Naive B cell (primary cell): ENCODE measurements at regions not wholly inside any gene's neighbourhood (a gene's known extent, or its start where the extent isn't known, plus 50 kb on each side); places are given as distances from the start of the nearest gene placed in this dataset.
A peak's percentile ranks its signal among the peaks of the same experiment; 100 is the strongest.

Experiments used
- ATAC-seq, 2 donors: fragments of 150-1000 bp; cut with Tn5 transposase; 2 replicates each; pipeline ENCODE4 v1.10.0; 2021; ENCODE audit warnings: low read depth in 2 of 2, mild to moderate bottlenecking in 2 of 2, moderate library complexity in 2 of 2
- DNase-seq: peaks from one replicate; pipeline ENCODE4 v3.0.0; 2022
- H3K27ac Mint-ChIP-seq, 6 donors: one replicate each; pipeline ENCODE4 v1.8.0; 2020 to 2022; ENCODE audit warnings: mild to moderate bottlenecking in 6 of 6, mixed read lengths in 6 of 6, moderate library complexity in 5 of 6, inconsistent platforms in 2 of 6
- H3K27me3 Mint-ChIP-seq, 3 donors: one replicate each; pipeline ENCODE4 v1.8.0; 2021 to 2022; ENCODE audit warnings: mixed read lengths in 3 of 3, mild to moderate bottlenecking in 1 of 3
- H3K36me3 Mint-ChIP-seq, 2 donors: one replicate each; pipeline ENCODE4 v1.8.0; 2020 to 2022; ENCODE audit warnings: mixed read lengths in 2 of 2, inconsistent platforms in 1 of 2, mild to moderate bottlenecking in 1 of 2
- H3K4me1 Mint-ChIP-seq, 3 donors: one replicate each; pipeline ENCODE4 v1.8.0; 2020 to 2022; ENCODE audit warnings: mixed read lengths in 3 of 3, inconsistent platforms in 1 of 3, mild to moderate bottlenecking in 1 of 3, moderate library complexity in 1 of 3
- H3K4me3 Mint-ChIP-seq, 8 donors: one replicate each; pipeline ENCODE4 v1.8.0; 2020 to 2022; ENCODE audit warnings: mild to moderate bottlenecking in 8 of 8, mixed read lengths in 8 of 8, moderate library complexity in 8 of 8, inconsistent platforms in 2 of 8
- H3K9me3 Mint-ChIP-seq, 7 donors: one replicate each; pipeline ENCODE4 v1.8.0; 2020 to 2022; ENCODE audit warnings: mixed read lengths in 7 of 7, mild to moderate bottlenecking in 5 of 7, inconsistent platforms in 2 of 7, moderate library complexity in 1 of 7

DNA sequence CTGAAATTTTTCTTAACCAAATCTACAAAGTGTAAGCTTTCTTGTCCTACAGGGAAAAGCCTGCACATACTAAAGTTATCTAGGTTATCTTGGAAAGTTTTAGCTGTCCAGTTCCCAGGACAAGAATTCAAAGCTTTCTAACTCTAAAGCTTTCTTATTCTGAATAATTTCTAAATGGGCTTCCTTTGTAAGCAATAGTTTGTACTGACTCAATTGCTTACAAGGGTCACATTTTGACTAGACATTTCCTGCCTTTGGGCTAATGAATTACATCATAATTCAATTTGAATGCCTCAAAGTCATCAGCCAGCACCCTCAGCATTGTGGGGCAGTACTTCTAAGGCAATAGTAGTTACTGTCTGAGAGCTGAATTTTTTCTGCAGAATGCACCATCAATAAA lies 223.0 kb downstream of the LTN1 start:
- ATAC-seq, result no peak
- H3K27ac Mint-ChIP-seq, result no peak overlapping the region
- H3K36me3 Mint-ChIP-seq, result peaks cover 0 to 11% of the 10 kb centered on the region in 2 donors

DNA sequence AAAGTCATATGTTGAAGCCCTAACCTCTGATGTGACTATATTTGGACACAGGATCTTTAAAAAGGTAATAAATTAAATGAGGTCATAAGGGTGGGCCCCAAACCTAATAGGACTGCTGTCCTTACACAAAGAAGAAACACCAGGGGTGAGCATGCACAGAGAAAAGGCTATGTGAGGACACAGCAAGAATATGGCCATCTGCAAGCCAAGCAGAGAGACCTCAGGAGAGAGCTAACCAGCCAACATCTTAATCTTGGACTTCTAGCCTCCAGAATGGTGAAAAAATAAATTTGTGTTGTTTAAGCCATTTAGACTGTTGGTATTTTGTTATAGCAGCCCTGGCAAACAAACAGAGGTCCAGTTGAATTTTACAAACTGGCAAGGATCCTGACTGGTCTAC lies 223.9 kb downstream of the LTN1 start:
- no peak overlapping the region for H3K27ac Mint-ChIP-seq
- H3K27me3 Mint-ChIP-seq, result peaks cover 0 to 3% (median 0%) of the 10 kb centered on the region in 3 donors
- H3K36me3 Mint-ChIP-seq, result peaks cover 0 to 11% of the 10 kb centered on the region in 2 donors
- DNase-seq, result no peak
- H3K4me3 Mint-ChIP-seq, result no peak overlapping the region
- H3K9me3 Mint-ChIP-seq, result peaks cover 4 to 18% (median 10%) of the 10 kb centered on the region in 7 donors
- no peak for ATAC-seq
- peaks cover 0 to under 1% (median 0%) of the 10 kb centered on the region in 3 donors for H3K4me1 Mint-ChIP-seq

More for the DNA sequence above, 223.0 kb downstream of the LTN1 start:
- H3K4me1 Mint-ChIP-seq, result no peaks in the 10 kb centered on the region
- peaks cover 4 to 18% (median 10%) of the 10 kb centered on the region in 7 donors for H3K9me3 Mint-ChIP-seq
- DNase-seq, result no peak
- H3K4me3 Mint-ChIP-seq, result no peak overlapping the region
- H3K27me3 Mint-ChIP-seq, result peaks cover 0 to 3% (median 0%) of the 10 kb centered on the region in 3 donors

DNA sequence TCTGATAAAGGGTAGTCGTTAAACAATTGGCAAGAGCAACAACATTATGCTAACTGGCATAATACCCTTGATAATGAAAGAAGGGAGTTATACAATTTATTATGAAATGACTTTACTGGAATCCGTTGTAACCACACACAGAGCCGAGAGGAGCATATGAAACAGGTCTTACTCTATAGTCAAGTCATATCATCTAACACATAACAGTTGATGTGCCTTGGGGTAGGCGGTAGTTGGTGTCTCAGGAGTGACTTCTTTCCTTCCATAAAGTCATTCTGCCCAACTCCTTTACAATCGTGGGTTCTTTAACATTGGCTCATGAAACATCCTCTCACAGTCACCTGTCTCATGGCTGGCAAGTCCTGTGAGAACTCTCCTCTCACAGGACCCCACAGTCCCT lies 225.2 kb downstream of the LTN1 start:
- no peak overlapping the region for H3K4me3 Mint-ChIP-seq
- H3K4me1 Mint-ChIP-seq, result peaks cover 0 to 9% (median 0%) of the 10 kb centered on the region in 3 donors
- H3K27ac Mint-ChIP-seq, result no peak overlapping the region
- ATAC-seq (no peak), DNase-seq (no peak)
- H3K27me3 Mint-ChIP-seq, result peaks cover 0 to 3% (median 0%) of the 10 kb centered on the region in 3 donors
- H3K9me3 Mint-ChIP-seq, result peaks cover 4 to 18% (median 10%) of the 10 kb centered on the region in 7 donors
- H3K36me3 Mint-ChIP-seq, result peaks cover 0 to 17% of the 10 kb centered on the region in 2 donors

DNA sequence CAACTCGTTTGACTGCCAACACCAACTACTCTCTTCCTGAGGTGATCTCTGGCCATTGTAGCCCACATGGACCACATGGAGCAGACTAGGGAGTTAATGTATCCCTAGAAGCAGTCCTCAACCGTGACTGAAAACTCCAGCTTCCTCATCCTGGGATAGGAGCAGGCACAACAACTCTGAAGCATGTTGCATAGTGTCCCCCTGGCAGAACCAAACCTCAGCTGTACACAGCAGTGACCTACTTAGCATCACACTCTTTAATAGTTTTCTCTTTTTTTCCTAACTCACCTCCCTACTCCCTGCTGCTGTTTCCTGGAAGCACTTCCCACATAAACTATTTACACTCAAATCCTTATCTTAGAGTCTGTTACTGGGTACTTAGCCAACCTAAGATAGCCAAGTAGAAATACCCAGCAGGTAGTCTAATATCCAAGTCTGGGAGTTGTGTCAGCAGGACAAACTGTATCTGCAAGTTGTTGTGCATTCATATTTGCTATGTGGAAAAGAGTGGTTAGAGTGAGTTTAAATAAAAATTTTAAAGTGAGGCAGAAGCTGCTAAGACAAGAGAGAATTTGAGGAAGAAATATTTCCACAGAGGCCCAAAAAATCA lies 228.8 kb downstream of the LTN1 start:
- Mint-ChIP-seq H3K27ac (peak overlapping the region in 1 of 6 donors; percentile 16), H3K9me3 (peaks cover 4 to 28% (median 19%) of the 10 kb centered on the region in 7 donors), H3K4me1 (peaks cover 0 to 9% (median 0%) of the 10 kb centered on the region in 3 donors), H3K4me3 (no peak overlapping the region), H3K36me3 (peaks cover 0 to 17% of the 10 kb centered on the region in 2 donors), H3K27me3 (no peaks in the 10 kb centered on the region)
- DNase-seq (no peak), ATAC-seq (no peak)

DNA sequence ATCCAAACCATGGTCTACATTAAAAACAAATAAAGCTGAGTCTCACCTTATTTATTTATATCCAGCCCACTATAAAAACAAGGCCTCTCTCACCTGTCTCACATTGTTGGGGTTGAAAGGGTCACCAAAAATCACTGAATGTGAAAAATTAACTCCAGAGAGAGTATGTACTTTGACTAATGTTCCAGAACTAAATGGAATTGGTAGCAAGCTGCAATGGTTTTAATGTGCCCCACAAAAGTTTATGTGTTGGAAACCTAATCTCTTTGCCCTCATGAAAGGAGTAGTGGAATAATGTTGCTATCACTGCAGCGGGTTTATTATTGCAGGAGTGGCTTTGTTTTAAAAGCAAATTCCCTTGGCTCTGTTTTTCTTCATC lies 230.3 kb downstream of the LTN1 start:
- Mint-ChIP-seq H3K4me3 (no peak overlapping the region), H3K27ac (no peak overlapping the region), H3K36me3 (peaks cover 0 to 17% of the 10 kb centered on the region in 2 donors), H3K4me1 (peaks cover 0 to 9% (median 0%) of the 10 kb centered on the region in 3 donors), H3K9me3 (peaks cover 4 to 28% (median 19%) of the 10 kb centered on the region in 7 donors), H3K27me3 (no peaks in the 10 kb centered on the region)
- DNase-seq (no peak), ATAC-seq (no peak)

DNA sequence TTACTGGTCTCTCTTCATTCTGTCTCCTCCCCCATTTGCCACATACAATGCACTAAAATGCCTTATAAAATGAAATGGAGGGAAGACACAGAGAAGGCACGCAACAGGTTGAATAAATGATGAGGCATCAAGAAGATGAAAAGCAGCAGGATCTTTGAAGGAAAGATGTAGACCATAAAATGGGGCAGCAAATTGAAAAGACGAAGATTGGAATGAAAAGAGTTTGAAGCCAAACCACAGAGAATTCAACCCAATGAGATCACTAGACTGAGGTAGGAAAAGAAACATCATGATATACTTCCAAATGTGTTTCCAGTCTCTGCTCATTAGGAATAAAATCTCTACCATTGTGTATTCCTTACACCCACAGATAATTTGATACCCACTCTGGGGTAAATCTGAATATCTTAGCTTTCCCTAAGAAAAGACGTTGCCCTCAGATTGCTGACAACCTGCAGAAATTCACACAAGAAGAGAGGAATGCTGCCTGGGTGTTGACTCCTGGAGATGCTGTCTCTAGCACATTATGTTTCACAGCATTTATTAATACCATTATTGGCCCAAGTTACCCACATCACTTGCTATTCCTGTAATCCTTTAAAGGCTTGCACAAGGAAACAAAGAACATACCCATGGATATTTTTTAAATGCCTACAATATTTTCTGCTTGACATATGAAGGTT lies 230.9 kb downstream of the LTN1 start:
- H3K36me3 Mint-ChIP-seq, result peaks cover 0 to 12% of the 10 kb centered on the region in 2 donors
- H3K27ac Mint-ChIP-seq, result no peak overlapping the region
- ATAC-seq (no peak), DNase-seq (no peak)
- peaks cover 0 to 9% (median 0%) of the 10 kb centered on the region in 3 donors for H3K4me1 Mint-ChIP-seq
- peaks cover under 1 to 22% (median 14%) of the 10 kb centered on the region in 7 donors for H3K9me3 Mint-ChIP-seq
- H3K27me3 Mint-ChIP-seq, result no peaks in the 10 kb centered on the region
- H3K4me3 Mint-ChIP-seq, result no peak overlapping the region

DNA sequence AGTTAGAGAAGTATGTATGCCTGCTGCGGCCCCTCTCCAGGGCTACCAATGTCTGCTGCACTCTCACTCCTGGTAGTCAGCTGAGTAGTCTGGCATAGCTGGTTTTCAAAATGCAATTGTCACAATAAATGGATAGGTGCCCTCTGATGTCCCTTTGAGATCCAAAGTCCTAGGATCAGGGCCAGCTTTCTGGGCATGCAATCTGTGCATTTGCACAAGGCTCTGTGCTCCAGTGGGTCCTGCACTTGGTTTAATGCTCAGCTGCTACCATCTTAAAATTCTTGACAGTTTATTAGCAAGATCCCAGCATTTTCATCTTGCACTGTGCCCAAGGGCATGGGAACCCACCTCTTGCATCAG lies 233.8 kb downstream of the LTN1 start:
- peaks cover 0 to 9% (median 0%) of the 10 kb centered on the region in 3 donors for H3K4me1 Mint-ChIP-seq
- H3K27me3 Mint-ChIP-seq, result no peaks in the 10 kb centered on the region
- no peak overlapping the region for H3K27ac Mint-ChIP-seq
- no peak for DNase-seq
- H3K4me3 Mint-ChIP-seq, result no peak overlapping the region
- peaks cover 0 to 5% of the 10 kb centered on the region in 2 donors for H3K36me3 Mint-ChIP-seq
- peaks cover 0 to 10% (median 6%) of the 10 kb centered on the region in 7 donors for H3K9me3 Mint-ChIP-seq
- no peak for ATAC-seq

DNA sequence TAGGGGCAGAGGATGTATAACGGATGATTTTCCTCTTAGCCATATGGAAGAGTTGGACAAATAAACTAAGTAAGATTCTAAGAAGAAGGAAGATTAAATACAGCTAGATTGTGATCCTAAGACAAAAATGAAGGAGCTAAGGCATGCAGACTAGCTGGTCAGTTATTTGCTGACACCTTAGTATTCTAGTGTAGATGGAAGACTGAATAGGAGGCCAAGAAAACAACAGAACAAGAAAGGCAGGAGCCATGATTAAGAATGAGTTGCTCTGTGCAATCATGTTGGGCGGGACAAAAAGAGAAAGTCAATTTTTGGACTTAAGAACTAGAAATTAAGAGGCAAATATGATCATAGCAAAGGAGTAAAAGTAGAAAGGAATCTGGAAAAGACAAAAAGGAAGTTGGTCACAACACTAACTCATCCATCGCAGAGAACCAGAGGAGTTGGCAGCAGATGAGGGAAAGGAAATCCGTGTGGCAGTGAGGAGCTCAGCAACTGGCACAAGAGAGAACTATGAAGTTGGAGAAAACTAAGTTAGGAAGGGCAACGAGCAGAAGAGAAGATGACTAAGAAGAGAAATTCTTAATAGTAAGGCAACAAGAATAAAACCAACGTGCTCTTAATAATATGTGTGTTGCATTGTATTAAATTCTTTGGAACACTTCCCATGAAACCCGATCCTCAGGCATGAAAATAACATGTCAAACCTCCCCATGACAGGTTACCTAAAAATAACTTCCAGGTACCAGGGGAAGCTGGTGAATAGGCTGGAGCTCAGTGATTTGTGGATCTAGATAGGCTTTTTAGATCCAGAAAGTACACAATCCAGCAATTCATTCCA lies 234.4 kb downstream of the LTN1 start:
- Mint-ChIP-seq H3K4me1 (peaks cover 0 to 4% (median 0%) of the 10 kb centered on the region in 3 donors), H3K36me3 (peaks cover 0 to 3% of the 10 kb centered on the region in 2 donors), H3K9me3 (peaks cover 0 to 10% (median 6%) of the 10 kb centered on the region in 7 donors), H3K4me3 (no peak overlapping the region), H3K27ac (no peak overlapping the region), H3K27me3 (no peaks in the 10 kb centered on the region)
- no peak for DNase-seq
- ATAC-seq, result no peak

DNA sequence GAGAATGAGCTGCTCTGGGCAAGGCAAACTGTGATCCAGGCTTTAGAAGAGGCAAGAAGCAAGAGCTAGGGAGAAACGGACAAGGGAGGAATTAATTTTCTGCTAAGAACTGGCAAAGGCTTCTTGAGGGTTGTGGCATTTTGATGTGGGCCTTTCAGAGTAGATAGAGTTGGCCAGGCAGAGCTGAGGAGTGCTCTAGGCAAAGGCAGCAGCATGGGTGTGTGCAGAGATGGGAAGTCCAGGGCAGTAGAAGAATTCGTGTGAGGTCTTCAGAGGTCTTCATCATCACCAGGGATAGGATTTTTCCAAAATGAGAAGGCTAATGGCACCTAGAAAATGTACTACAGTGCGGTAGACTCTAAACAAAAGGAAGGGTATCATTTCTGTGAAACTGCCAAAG lies 237.8 kb downstream of the LTN1 start:
- H3K4me1 Mint-ChIP-seq, result no peaks in the 10 kb centered on the region
- no peaks in the 10 kb centered on the region for H3K27me3 Mint-ChIP-seq
- no peak for DNase-seq
- H3K27ac Mint-ChIP-seq, result peak overlapping the region in 1 of 6 donors; percentile 18
- no peak for ATAC-seq
- no peaks in the 10 kb centered on the region for H3K36me3 Mint-ChIP-seq
- peaks cover 0 to 6% (median 3%) of the 10 kb centered on the region in 7 donors for H3K9me3 Mint-ChIP-seq
- no peak overlapping the region for H3K4me3 Mint-ChIP-seq

DNA sequence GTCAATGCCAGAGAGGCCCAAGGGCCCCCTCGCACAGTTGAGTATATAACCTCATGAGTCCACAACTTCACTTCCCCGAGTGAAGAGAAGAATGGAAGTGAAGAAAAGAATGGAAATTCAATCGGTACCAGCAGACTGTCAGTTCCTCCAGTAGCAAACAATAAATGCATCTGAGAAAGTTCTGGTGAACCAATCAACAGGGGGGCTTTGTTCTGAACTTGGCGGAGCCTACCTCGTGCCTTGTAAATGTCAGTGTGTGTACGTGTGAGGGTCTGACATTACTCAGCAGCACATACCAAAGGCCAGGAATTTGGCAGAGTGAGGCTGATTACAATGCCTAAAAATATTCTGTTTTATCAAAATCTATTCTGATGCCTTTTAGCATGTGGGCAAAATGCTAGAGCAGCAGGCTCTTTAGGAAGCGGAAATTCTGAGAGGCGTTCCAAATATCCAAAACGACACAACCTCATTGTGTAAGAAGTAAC lies 238.5 kb downstream of the LTN1 start:
- DNase-seq, result no peak
- no peak for ATAC-seq
- Mint-ChIP-seq H3K27ac (no peak overlapping the region), H3K27me3 (no peaks in the 10 kb centered on the region), H3K4me1 (no peaks in the 10 kb centered on the region), H3K4me3 (no peak overlapping the region), H3K36me3 (no peaks in the 10 kb centered on the region), H3K9me3 (no peaks in the 10 kb centered on the region)

DNA sequence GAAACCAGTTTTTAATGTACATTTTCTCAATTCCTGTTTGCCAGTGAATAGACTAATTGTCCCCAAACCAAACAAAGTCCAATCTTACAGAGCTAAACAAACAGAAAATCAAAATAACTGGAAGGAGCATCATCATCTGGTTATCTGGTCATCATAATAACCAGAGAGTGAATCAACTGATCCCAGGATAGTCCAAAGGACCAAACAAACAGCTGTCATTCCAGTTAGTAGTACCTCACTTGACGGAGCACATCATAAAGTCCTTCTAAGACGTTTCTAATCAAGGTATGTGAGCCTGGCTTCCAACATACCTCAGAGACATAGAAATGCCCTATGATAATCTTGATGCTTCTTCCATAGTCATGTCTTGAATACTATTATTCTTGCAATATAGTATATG lies 240.5 kb downstream of the LTN1 start:
- ATAC-seq, result no peak
- H3K27me3 Mint-ChIP-seq, result no peaks in the 10 kb centered on the region
- no peak overlapping the region for H3K4me3 Mint-ChIP-seq
- H3K27ac Mint-ChIP-seq, result no peak overlapping the region
- H3K4me1 Mint-ChIP-seq, result no peaks in the 10 kb centered on the region
- no peaks in the 10 kb centered on the region for H3K9me3 Mint-ChIP-seq
- no peaks in the 10 kb centered on the region for H3K36me3 Mint-ChIP-seq
- DNase-seq, result no peak

DNA sequence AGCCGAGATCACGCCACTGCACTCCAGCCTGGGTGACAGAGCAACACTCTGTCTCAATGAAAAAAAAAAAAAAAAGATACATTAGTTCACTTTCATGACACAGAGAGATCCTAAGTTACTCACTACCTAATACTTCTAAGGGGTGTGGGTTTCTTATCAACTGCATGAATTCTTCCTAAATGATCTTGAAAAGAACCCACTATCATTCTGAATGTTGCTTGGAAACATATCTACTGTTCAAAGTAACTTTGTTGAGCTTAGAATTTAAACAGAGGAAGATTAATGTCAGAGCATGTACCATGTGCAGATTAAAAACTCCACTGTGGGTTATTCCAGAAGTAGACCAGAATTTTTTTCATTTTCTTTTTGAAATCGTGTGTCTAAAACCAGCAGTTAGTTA lies 241.5 kb downstream of the LTN1 start:
- no peak overlapping the region for H3K27ac Mint-ChIP-seq
- no peaks in the 10 kb centered on the region for H3K9me3 Mint-ChIP-seq
- H3K4me1 Mint-ChIP-seq, result no peaks in the 10 kb centered on the region
- no peaks in the 10 kb centered on the region for H3K27me3 Mint-ChIP-seq
- no peaks in the 10 kb centered on the region for H3K36me3 Mint-ChIP-seq
- no peak for DNase-seq
- H3K4me3 Mint-ChIP-seq, result no peak overlapping the region
- no peak for ATAC-seq

DNA sequence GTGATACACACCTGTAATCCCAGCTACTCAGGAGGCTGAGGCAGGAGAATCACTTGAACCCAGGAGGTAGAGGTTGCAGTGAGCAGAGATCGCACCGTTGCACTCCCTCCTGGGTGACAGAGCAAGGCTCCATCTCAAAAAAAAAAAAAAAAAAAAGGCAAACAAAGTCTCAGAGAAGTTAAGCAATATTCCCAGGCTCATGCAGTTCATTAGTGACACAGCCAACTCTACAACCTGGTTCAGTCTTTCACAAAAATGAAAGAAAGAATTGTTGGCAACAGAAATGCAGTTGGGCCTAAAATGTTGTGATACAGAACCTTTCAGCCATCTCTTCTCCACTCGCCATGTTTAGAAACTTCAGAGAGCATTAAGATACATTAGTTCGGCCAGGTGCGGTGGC lies 242.1 kb downstream of the LTN1 start:
- Mint-ChIP-seq H3K9me3 (no peaks in the 10 kb centered on the region), H3K4me3 (no peak overlapping the region), H3K36me3 (no peaks in the 10 kb centered on the region), H3K27me3 (no peaks in the 10 kb centered on the region), H3K27ac (peak overlapping the region in 1 of 6 donors; percentile 12), H3K4me1 (no peaks in the 10 kb centered on the region)
- ATAC-seq (no peak), DNase-seq (no peak)
